Activated gamma-delta T cell treated with Interleukin-2 at 50 U/mL for 16 hours (primary cell): ENCODE measurements at regions not wholly inside any gene's neighbourhood (a gene's known extent, or its start where the extent isn't known, plus 50 kb on each side); places are given as distances from the start of the nearest gene placed in this dataset.

Experiments
- DNase-seq: peaks from one replicate; pipeline ENCODE4 v3.0.0-alpha.2; 2020

DNA sequence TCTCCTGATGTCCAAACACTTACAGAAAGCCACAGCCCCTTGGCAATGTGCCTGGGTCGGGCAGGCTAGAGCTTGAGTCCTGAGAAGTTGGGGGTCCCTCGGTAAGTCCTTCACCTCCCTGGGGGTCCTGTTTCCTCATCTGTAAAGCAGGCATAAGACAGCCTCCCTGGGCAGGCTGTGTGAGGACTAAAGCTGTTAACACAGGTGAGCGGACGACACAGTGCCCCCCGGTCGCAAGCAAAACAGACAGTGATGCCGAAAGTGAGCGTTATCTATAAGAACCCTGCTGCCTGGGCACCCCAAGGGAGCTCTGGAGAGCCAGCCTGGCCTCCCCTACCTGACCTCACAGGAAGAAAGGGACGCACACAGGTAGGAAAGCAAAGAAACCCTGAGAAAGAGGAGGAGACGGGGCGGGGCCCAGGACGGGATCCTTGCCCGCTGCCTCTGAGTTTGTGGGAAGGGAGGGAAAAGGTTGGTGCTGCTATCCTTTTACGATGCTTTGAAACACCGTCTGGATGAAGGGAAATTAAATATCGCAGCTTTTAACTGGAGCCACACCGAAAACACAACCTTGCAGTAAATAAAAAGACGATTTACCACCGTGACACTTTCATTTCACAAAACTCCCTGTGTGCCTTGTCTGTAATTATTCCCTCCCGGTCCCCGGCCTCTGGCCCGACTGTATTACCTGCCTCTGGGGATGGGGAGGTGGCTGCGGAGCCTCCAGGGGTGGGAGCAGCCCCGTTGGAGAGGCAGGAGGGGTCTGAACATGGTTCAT, 67.1 kb downstream of the ENGASE start:
- DNase-seq, result no peak

DNA sequence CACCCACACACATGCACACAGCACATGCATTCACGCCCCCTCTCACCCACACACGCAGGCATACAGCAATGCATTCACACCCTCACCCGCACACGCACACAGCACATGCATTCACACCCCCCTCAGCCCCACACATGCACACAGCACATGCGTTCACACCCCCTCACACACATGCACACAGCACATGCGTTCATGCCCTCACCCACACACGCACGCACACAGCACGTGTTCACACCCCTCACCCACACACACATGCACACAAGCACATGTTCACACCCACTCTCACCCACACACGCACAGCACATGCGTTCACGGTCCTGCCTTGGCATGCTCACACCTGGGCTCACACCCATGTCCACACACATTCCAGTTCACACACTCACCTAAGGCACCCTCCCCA, 64.2 kb downstream of the ENGASE start:
- DNase-seq, result no peak

DNA sequence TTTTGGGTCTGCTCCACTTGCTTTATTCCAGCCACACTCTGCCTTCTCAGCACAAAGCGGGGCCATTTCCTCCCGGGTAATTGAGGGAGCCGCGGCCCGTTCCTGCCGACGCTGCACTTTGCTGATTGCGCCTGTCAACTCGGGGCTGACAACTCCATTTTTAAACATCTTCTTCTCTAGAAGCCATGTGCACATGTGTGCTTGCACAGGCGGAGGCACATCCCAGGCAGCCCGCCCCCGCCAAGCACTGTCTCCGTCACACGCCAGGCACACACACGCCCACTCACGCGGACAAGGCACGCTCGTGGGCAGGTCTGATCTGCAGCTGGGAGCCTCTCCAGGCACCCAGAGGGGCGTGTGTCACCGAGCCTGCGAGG, 63.2 kb downstream of the ENGASE start:
- DNase-seq, result no peak

DNA sequence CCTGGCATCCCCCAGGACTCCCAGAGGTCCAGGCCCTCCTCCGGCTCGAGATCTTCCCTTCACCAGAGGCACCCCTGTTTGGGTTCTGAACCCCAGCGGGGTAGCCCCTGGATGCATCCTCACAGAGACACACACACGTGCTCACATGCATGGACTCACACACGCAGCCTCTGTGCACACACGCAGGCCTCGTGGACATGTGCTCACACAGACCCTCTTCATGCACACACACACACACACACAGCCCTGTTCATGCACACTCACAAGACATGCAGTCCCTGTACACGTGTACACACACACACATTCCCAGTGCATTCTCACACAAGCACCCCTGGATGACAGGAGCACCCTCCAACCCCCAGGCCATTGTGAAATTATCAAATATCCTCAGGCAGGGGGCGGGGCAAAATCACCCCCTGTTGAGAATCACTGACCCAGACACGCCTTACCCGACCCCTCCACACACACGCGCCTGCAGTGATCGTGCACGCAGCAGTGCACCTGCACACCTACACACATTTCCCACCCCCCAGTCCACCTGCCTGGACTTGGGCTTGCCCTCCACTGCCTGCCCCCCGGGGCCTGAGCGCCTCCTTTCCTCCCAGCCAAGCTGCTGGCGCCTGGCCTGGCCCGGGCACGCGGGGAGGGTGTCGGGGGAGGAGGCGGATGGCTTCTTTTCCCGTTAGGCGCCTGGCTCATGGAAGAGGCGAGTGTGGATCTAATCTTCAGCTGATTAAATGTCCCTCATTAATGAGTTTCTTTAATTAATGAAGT, 62.6 kb downstream of the ENGASE start:
- DNase-seq, result no peak

DNA sequence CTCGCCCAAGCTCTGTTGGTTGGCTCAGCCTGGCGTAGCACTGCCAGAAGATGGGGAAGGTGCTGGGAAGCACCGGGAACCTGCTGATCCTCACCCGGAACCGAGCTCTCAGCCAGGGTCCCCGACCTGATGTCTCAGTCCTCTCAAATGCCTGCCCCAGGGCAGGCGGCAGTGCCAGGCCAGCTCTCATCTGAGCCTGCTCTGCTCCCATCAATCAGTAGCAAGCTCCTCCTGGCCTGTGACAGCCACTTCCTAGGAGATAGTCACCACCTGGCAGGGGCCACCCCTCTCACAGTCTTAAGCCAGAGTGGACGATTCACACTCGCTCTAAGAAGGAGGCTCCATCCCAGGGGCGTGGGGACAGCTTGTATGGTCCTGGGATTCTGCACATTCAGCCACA, 62.0 kb downstream of the ENGASE start:
- DNase-seq, result no peak
